HL-60 (cell line): ENCODE measurements at regions not wholly inside any gene's neighbourhood (a gene's known extent, or its start where the extent isn't known, plus 50 kb on each side); places are given as distances from the start of the nearest gene placed in this dataset.
"Not testable (repeated sequence)": the region's sequence is repeated elsewhere in the genome, so short reads cannot be mapped to it uniquely, and the experiment has no call there.

Experiments used
- DNase-seq, 2 experiments: peaks; one replicate each; pipeline ENCODE4 v3.0.0-alpha.2; 2010 to 2020; ENCODE audit warnings: low read depth in 1 of 2, low spot score in 1 of 2
- H3K27ac ChIP-seq: fragments of 250-450 bp; sonication (Bioruptor Pico); replicated peaks from 2 replicates; pipeline ENCODE4 v1.5.1; 2020; ENCODE audit warnings: mild to moderate bottlenecking, moderate library complexity
- H3K27me3 ChIP-seq: fragments of 250-450 bp; sonication (Bioruptor Pico); 2 replicates; pipeline ENCODE4 v1.5.1; 2021; ENCODE audit warnings: mild to moderate bottlenecking, moderate library complexity; ENCODE audit not compliant: insufficient read depth, poor library complexity, severe bottlenecking
- H3K4me3 ChIP-seq: replicated peaks from 2 replicates; pipeline ENCODE4 v1.5.1; 2011; ENCODE audit warnings: mild to moderate bottlenecking, control low read depth, low read length; ENCODE audit not compliant: insufficient read depth
- GABPA ChIP-seq: IDR thresholded peaks from 2 replicates; pipeline ENCODE4 v1.6.1; 2012; ENCODE audit warnings: low read depth
- POLR2AphosphoS5 ChIP-seq: IDR thresholded peaks from 2 replicates; pipeline ENCODE4 v1.6.1; 2012; ENCODE audit warnings: low read depth
- SPI1 ChIP-seq: IDR thresholded peaks from 2 replicates; pipeline ENCODE4 v1.6.1; 2012; ENCODE audit warnings: low read depth, mild to moderate bottlenecking, borderline replicate concordance
- TF ChIP-seq, protein P1 (sequence below): IDR thresholded peaks from one replicate; pipeline ENCODE4 v1.5.1; 2011; ENCODE audit warnings: low read length, control low read depth, inconsistent platforms; ENCODE audit not compliant: insufficient read depth
- TF ChIP-seq, protein P2 (sequence below): IDR thresholded peaks from 2 replicates; pipeline ENCODE4 v1.6.1; 2012; ENCODE audit warnings: low read depth; ENCODE audit not compliant: insufficient replicate concordance

DNA sequence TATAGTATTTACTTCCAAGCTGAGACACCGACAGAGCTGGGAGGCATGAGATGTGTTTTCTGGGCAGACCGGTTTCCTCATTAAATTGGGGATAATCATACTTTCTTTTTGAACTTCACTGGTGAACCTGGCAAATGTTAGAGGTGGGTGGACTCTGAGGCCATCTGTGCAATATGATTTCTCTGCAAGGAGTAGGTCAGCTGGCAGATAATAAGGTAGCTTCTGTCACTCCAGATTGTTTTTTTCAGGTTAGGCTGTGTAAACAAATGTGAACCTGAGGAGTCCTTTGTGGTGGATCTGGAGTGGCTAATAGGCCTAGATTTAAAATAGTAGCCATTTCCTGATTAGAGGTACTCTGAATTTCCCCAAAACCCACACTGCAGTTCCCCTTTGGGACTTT lies 75.4 kb upstream of the S1PR3 start:
- Histone ChIP-seq H3K27me3 (no peaks in the 10 kb centered on the region), H3K4me3 (no peak overlapping the region), H3K27ac (no peak overlapping the region)
- TF ChIP-seq, protein P1, sequence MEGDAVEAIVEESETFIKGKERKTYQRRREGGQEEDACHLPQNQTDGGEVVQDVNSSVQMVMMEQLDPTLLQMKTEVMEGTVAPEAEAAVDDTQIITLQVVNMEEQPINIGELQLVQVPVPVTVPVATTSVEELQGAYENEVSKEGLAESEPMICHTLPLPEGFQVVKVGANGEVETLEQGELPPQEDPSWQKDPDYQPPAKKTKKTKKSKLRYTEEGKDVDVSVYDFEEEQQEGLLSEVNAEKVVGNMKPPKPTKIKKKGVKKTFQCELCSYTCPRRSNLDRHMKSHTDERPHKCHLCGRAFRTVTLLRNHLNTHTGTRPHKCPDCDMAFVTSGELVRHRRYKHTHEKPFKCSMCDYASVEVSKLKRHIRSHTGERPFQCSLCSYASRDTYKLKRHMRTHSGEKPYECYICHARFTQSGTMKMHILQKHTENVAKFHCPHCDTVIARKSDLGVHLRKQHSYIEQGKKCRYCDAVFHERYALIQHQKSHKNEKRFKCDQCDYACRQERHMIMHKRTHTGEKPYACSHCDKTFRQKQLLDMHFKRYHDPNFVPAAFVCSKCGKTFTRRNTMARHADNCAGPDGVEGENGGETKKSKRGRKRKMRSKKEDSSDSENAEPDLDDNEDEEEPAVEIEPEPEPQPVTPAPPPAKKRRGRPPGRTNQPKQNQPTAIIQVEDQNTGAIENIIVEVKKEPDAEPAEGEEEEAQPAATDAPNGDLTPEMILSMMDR = no peak
- TF ChIP-seq, protein P2, sequence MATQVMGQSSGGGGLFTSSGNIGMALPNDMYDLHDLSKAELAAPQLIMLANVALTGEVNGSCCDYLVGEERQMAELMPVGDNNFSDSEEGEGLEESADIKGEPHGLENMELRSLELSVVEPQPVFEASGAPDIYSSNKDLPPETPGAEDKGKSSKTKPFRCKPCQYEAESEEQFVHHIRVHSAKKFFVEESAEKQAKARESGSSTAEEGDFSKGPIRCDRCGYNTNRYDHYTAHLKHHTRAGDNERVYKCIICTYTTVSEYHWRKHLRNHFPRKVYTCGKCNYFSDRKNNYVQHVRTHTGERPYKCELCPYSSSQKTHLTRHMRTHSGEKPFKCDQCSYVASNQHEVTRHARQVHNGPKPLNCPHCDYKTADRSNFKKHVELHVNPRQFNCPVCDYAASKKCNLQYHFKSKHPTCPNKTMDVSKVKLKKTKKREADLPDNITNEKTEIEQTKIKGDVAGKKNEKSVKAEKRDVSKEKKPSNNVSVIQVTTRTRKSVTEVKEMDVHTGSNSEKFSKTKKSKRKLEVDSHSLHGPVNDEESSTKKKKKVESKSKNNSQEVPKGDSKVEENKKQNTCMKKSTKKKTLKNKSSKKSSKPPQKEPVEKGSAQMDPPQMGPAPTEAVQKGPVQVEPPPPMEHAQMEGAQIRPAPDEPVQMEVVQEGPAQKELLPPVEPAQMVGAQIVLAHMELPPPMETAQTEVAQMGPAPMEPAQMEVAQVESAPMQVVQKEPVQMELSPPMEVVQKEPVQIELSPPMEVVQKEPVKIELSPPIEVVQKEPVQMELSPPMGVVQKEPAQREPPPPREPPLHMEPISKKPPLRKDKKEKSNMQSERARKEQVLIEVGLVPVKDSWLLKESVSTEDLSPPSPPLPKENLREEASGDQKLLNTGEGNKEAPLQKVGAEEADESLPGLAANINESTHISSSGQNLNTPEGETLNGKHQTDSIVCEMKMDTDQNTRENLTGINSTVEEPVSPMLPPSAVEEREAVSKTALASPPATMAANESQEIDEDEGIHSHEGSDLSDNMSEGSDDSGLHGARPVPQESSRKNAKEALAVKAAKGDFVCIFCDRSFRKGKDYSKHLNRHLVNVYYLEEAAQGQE = no peak
- DNase-seq = no peak

DNA sequence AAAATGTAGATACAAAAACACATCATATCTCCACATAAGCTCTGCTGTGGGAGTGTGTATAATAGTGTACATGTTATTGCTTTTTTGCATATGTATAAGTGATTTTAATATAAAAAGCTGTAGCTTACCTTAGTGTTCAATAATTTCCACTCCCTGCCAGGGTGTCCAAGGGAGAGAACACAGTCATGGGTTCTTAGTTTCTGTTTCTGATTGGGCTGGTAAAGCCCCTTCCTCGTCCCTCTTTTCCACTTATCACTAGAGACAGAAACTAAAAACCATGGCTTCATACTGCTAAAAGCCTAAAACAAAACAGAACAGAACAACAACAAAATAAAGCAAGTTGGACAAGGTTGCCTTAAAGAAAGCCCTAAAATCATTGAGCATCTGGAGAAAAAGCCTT lies 74.4 kb upstream of the S1PR3 start:
- no peak for DNase-seq
- Histone ChIP-seq H3K27ac (no peak overlapping the region), H3K27me3 (no peaks in the 10 kb centered on the region), H3K4me3 (no peak overlapping the region)
- no peak for TF ChIP-seq SPI1
- TF ChIP-seq, protein P1 = no peak
- no peak for TF ChIP-seq GABPA
- no peak for TF ChIP-seq POLR2AphosphoS5
- TF ChIP-seq, protein P2 = no peak

DNA sequence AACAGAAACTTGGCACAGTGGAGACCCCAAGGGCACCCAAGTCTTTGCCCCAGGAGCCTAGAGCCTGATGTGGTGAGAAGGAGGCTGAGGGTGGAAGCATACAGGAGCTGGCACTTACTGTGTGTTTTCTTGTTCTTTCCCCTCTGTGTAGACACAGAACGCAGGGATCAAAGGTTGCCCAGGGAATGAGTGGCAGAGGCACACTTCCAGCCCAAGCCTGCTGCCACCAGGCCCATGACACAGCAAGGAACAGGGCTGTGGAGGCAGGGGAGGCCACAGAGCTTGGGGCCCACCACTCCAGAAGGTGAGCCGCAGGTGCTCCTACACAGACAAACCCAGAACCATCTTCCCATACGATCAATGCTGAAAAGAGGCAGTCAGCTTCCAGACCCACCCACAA lies 73.9 kb upstream of the S1PR3 start:
- DNase-seq = no peak
- no peaks in the 10 kb centered on the region for H3K27me3 ChIP-seq
- TF ChIP-seq GABPA = no peak
- TF ChIP-seq, protein P2 = no peak
- TF ChIP-seq SPI1 = no peak
- no peak for TF ChIP-seq POLR2AphosphoS5
- H3K27ac ChIP-seq = no peak overlapping the region
- H3K4me3 ChIP-seq = no peak overlapping the region

DNA sequence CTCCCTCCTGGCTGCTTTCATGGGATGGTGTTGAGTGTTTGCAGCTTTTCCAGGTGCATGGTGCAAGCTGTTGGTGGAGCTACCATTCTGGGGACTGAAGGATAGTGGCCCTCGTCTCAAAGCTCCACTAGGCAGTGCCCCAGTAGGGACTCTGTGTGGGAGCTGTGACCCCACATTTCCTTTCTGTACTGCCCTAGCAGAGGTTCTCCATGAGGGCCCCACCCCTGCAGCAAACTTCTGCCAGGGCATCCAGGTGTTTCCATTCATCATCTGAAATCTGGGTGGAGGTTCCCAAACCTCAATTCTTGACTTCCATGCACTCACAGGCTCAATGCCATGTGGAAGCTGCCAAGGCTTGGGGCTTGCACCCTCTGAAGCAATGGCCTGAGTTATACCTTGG lies 72.7 kb upstream of the S1PR3 start:
- not testable (repeated sequence) for H3K27ac ChIP-seq, H3K4me3 ChIP-seq, H3K27me3 ChIP-seq, DNase-seq
